ENCODE measurements at regions not wholly inside any gene's neighbourhood (a gene's known extent, or its start where the extent isn't known, plus 50 kb on each side); places are given as distances from the start of the nearest gene placed in this dataset.

GRCh38 chr17:62907961-62908360 is 58.1 kb upstream of the TANC2 start:
- TF ChIP-seq CTCF (IDR thresholded peaks at IDR 0.05) = no peak
- no peak for TF ChIP-seq POLR2A (IDR thresholded peaks at IDR 0.05)
